HG02798 (cell line): ENCODE measurements at regions not wholly inside any gene's neighbourhood (a gene's known extent, or its start where the extent isn't known, plus 50 kb on each side); places are given as distances from the start of the nearest gene placed in this dataset.
"Not testable (repeated sequence)": the region's sequence is repeated elsewhere in the genome, so short reads cannot be mapped to it uniquely, and the experiment has no call there.

Source experiments
- ATAC-seq: cut with Tn5 transposase; IDR thresholded peaks from one replicate; pipeline ENCODE4 v1.9.1; 2021; ENCODE audit warnings: mild to moderate bottlenecking; ENCODE audit not compliant: unreplicated experiment, poor library complexity

GRCh38 chr2:147442816-147443215 is 402.0 kb upstream of the ACVR2A start:
- no peak for ATAC-seq

GRCh38 chr2:147441182-147441581 is 403.6 kb upstream of the ACVR2A start:
- ATAC-seq: no peak

- ATAC-seq: no peak
Observed at GRCh38 chr2:147440734-147441133, 404.1 kb upstream of the ACVR2A start.

DNA sequence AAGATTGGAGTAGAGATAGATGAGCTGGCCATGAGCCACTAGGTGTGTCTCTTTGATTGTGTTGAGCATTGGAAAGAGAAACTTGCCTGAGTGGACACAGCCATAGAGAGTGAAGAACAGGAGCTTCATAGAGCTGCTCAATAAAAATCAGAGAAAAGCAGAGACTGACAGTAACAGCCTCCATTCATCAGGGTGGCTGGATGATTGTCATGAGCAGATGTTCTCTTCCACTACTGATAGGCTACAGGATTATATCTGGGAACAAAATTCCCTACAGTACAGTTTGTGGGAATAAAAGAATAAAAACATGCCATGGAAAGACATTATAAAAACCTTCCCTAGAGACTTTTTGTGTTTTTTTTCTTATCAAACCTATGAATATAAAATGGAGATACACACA is 404.8 kb upstream of the ACVR2A start:
- ATAC-seq: no peak

DNA sequence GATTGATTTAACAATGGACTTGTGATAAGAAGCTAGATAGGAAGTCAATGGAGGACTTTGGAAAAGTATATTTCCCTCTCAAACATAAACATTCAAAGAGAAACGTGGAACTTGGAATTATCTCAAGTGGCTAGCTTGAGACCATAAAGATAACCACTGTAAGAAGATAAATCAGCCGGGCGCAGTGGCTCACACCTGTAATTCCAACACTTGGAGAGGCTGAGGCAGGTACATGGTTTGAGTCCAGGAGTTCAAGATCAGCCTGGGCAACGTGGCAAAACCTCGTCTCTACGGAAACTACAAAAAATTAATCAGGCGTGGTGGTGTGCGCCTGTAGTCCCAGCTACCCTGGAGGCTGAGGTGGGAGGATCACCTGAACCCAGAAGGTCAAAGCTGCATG is 405.9 kb upstream of the ACVR2A start:
- ATAC-seq: no peak

GRCh38 chr2:147433822-147434221 is 411.0 kb upstream of the ACVR2A start:
- ATAC-seq: no peak

- ATAC-seq: no peak
Observed at GRCh38 chr2:147430408-147430807, 414.4 kb upstream of the ACVR2A start.

- ATAC-seq: no peak
Observed at GRCh38 chr2:147428120-147428747, 416.6 kb upstream of the ACVR2A start.

DNA sequence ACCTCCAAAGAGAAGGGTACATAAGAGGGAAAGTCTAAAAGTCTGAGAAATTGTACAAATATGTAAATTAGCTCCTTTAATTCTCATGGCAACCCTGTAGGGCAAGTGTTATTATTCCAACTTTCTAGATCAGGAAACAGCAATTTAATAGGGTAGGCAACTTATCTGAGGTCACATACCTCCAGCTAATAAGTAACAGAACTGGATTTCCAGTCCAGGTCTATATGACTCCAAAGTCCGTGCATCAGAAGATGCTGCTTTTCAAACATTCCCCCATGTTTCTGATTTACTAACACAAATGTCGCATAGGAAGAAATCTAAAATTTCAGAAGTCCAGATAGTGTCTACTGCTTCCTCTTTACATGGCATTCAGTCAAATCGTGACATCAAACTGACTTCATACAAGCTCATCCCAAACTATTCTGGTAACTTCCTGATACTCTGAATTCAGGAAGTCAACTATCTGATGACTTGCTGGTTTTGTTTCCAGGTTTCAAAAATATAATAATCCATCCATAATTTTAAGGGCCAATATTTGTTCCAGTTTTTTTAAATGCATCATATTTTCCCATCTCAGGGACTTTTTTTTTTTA is 419.3 kb upstream of the ACVR2A start:
- ATAC-seq: no peak

DNA sequence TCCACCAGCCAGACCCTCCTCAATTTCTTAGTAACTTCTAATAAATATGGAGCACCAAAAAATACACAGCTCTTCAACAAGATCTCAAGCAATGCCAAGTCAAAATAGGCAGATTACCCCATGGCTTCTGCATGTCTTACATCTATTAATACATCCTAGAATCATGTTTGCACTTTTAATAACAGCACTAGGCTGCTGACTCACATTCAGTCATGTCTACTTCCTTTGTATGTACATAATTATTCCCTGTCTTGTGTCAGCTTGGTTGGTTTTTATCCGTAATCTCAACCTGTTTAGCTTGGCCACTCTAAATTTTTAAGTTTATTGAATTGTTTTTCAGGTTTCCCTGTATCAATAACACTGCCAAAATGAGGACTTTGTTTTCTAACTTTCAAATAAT is 420.1 kb upstream of the ACVR2A start:
- no peak for ATAC-seq

DNA sequence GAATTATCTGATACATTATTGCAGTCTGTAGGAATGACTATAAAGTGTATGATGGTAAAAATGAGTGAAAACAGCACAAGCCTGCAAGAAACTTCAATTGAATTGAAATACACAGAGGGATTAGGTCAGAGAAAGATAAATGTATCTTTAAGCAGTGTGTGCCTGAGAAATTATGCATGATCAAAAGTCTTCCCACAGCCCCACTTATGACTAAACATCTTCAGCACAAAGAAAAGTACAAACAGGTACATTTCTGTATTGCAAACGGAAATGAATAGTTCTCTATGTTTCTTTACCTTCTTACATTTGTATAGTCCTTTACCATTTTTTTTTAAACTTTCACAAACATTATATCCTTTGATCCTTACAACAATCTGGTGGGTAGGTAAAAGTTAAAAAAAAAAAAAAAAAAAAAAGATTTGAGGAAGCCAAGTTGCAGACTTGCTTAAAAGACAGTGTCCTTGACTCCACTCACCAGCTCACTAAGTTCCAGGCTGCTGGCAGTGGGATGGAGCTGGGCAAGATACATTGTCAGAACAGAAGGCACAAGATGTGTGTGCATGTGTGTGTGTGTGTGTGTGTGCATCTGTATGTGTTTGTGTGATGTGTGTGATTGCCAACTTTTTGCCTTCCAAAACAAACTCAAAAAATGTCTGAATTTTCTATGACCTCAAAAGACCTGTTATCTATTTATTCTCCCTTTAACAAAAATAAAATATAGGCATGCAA is 423.7 kb upstream of the ACVR2A start:
- ATAC-seq: no peak

- no peak for ATAC-seq
Observed at GRCh38 chr2:147420517-147420916, 424.3 kb upstream of the ACVR2A start.

DNA sequence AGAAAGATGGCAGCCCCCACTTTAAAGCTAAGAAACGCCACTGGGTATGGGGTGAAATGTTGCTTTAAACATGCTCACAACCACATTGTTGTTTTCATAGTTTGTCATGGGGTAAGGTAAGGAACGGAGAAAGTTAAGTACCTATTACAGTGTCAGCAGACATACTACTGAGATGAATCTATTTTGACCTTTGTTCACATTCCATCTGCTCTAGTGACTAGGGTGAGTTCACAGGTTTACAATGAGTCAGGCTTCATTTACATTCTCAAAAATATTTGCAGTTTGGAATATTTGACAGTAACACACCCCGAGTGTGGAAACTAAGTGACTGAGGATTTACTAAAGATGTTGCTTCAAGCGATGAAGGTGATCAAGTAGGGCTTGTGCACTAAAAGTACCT is 428.7 kb upstream of the ACVR2A start:
- no peak for ATAC-seq

DNA sequence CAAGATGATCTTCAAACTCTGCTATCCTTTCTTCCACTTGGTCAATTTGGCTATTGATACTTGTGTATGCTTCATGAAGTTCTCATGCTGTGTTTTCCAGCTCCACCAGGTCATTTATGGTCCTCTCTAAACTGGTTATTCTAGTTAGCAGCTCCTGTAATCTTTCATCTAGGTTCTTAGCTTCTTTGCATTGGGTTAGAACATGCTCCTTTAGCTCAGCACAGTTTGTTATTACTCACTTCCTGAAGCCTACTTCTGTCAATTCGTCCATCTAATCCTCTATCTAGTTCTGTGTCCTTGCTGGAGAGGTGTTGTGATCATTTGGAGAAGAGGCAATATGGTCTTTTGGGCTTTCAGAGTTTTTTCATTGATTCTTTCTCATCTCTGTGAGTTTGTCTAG is 430.2 kb upstream of the ACVR2A start:
- ATAC-seq: not testable (repeated sequence)

DNA sequence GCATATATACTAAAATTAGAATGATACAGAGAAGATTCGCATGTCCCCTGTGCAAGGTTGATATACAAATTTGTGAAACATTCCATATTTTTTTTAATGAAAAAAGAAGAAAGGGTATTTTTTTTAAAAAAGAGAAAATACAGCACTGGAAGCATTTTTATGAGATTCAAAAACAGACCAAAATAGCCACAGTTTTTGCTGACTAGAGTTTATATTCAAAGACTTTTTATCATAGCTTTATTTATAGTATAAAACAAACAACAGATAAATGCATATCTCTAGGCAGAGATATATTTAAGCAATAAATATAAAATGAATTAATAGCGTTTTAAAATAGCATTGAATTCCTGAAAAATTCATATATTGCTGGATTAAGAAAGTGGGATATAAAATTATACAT is 436.5 kb upstream of the ACVR2A start:
- ATAC-seq: no peak

DNA sequence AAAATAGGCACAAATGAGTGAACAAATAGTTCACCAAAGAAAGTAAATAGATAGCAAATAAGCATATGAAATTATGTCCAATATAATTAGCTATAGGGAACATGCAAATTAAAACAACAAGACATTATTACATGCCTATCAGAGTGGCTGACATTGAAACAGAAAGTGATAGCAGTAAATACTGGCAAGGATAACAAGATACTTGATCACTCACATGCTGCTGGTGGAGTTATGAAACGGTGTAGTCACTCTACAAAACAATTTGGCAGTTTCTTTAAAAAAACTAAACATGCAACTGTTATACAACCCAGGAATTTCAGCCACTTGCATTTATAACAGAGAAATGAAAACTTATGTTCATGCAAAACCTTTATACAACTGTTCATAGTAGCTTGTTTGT is 439.2 kb upstream of the ACVR2A start:
- ATAC-seq: no peak

GRCh38 chr2:147398996-147399395 is 445.8 kb upstream of the ACVR2A start:
- ATAC-seq: no peak

GRCh38 chr2:147398301-147398700 is 446.5 kb upstream of the ACVR2A start:
- ATAC-seq: no peak

- no peak for ATAC-seq
Observed at GRCh38 chr2:147396890-147397289, 447.9 kb upstream of the ACVR2A start.

GRCh38 chr2:147394179-147394790 is 450.5 kb upstream of the ACVR2A start:
- ATAC-seq: no peak

GRCh38 chr2:147392180-147392579 is 452.6 kb upstream of the ACVR2A start:
- no peak for ATAC-seq
